NCI-H2029 treated with DMSO at 0.1 percent for 48 hours (cell line): ENCODE measurements at regions not wholly inside any gene's neighbourhood (a gene's known extent, or its start where the extent isn't known, plus 50 kb on each side); places are given as distances from the start of the nearest gene placed in this dataset.

Experiments
- DNase-seq: peaks from one replicate; lab custom pipeline; 2025; lab: John Stamatoyannopoulos, UW

DNA sequence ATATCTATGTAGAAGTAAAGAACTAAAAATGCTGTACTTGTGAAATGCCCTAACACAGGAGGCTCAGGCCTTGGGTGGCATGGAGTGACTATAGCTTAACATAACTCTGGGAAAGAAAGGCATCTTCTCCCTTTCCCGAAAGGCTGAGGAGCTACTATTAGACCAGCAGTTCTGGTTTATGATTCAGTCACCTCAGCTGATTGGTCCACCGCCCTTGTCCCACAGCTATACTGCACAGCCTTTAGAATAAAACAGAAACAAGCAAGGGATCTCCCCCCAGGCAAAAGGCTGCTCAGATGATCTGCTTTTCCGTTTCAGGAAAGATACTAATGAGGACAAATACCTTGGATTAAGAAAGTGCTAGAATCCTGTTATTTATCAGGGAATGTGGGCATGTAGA, 171.3 kb downstream of the SNCA start:
- no peak for DNase-seq

DNA sequence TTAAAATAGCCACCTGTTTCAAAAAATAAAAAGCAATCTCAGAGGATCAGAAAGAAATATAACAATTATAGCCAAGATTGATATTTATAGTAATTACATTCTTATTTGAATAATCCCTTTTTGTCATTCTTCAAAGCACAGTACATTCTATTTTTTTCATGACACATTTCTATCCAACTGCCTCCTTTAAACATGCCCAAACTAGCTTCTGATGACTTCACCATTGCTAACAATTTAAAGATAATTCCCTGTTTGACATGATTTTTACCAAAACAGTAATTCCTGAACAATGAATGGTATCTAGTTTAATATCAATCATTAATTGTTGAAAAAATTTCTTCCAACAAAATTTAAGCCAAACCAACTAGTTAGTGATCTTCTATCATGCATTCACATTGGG, 172.4 kb downstream of the SNCA start:
- DNase-seq, result no peak

DNA sequence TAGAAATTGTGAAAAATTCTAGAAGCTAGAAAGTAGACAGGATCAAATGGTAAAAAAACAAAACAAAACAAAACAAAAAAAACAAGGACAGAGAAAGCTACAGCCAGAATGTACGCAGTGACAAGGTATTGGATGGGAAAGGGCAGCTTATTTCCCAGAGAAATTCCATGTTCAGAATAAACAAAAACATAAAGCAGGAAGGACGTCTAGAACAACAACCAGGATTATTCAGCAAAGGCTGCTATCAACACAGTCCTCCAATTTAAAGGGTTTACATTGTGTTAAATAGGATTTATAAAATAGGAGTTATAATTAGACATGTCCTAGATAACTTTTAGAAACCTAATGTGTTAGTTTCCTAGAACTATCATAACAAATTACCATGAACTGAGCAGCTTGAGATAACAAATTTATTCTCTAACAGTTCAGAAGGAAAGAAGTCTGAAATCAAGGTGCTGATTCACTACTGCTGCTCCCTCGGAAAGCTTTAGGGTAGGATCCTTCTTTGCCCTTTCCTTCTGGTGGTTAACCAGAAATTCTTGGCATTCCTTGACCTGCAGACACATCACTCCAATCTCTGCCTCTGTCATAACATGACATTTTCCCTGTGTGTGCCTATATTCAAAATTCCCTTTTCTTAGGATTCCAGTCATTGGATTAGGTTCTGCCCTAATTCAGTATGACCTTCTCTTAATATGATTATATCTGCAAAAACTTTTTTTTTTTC, 175.6 kb downstream of the SNCA start:
- DNase-seq, result no peak

DNA sequence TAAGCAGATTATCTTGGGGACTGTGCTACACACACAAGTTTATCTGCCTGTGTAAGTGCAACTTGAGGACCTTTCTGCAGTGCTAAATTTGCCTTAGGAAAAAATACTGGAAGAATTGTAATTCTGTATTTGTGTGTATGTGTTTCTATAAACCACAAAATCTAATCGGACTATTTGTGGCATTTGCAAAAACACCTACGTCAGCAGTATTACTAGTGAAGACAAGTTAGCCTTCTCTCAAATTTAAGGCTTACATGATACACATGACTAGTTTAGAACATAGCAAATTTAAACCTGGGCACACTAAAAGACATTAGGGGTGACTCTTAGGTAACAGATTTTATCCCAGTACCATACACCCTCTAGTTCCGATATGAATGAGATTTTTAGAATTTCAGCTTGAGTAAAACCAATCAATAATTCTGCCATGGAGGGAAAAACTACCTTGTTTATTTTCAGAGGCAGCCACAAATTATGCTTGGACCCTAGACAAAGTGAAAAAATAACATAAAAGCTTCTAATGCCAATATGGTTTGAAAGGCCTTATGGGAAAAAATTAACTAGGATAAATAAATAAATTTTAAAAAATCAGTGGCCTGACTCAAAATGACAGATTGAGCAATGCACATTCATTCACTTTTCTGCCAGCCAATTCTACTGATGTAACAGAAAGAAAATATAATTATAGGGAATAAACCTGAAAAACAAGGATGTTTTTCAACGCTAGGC, 176.4 kb downstream of the SNCA start:
- no peak for DNase-seq

DNA sequence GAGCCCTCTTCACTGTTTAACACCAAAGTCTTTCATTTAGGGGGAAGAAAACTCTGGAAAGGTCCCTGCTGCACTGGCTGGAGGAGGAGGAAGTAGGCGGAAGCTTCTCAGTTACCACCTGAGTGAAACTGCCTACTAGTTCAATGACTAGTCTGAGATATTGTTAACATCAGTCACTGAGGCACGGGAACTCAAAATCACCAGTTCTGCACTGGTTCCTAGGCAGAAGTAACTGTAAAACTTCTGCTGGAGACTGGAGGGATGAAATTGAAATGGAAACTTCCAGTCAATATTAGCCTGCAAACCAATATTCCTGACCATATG, 178.3 kb downstream of the SNCA start:
- DNase-seq, result no peak

- no peak for DNase-seq
These were observed 178.8 kb downstream of the SNCA start for GRCh38 chr4:89657931-89658700.

DNA sequence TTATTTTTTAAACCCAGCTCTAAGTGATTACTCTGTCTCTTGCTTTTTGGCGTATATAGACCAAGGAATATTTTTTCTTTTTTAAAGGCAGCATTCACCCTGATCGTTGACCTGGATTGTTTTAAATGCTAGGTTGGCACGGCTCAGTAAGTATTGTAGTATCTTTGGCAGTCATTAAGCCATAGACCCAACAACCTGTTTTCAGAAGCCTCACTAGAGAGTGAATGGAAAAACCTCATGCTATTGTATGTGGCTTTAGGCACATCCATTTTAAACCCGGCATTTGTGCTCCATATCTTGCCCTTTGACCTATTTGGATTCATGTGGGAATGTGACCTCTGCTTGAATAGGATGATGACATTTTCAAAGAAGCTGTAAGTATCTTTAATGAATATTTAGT, 183.9 kb downstream of the SNCA start:
- DNase-seq, result peak; percentile 54

GRCh38 chr4:89645482-89645881, 191.5 kb downstream of the SNCA start:
- no peak for DNase-seq

- no peak for DNase-seq
These were observed 195.6 kb downstream of the SNCA start for GRCh38 chr4:89641367-89641687.

DNA sequence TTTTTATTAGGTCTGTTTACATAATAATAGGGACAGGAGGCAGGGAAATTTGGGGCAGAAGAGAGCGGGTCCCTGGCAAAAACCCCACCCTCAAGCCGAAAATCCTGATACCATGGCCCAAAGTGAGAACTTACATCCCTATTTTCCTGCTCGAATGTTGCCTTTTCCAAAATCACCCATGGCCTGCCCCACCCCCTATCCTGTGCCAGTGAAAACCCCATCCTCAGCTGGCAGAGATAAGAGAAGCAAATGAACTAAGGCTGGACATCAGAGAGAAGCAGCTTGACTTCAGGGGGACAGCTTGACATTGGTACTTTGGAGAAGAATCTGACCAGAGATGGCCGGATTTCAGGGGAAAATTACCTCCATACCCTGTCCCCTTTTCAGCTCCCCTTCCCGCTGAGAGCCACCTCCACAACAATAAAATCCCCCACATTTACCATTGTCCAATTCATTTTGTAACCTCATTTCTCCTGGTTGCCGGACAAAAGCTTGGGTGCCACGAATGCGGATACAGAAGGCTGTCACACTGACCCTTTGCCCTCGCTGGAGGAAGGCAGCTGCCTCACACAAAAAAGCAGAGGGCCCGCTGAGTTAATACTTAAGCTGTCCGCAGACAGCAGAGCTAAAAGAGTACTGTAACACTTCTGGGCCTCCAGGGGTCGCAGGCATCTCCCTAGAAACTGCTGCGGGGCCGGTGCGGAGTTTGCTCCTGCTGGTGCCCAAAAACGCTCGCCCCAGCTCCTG, 196.2 kb downstream of the SNCA start:
- DNase-seq, result no peak

- no peak for DNase-seq
These were observed 197.6 kb downstream of the SNCA start for GRCh38 chr4:89639395-89639794.

DNA sequence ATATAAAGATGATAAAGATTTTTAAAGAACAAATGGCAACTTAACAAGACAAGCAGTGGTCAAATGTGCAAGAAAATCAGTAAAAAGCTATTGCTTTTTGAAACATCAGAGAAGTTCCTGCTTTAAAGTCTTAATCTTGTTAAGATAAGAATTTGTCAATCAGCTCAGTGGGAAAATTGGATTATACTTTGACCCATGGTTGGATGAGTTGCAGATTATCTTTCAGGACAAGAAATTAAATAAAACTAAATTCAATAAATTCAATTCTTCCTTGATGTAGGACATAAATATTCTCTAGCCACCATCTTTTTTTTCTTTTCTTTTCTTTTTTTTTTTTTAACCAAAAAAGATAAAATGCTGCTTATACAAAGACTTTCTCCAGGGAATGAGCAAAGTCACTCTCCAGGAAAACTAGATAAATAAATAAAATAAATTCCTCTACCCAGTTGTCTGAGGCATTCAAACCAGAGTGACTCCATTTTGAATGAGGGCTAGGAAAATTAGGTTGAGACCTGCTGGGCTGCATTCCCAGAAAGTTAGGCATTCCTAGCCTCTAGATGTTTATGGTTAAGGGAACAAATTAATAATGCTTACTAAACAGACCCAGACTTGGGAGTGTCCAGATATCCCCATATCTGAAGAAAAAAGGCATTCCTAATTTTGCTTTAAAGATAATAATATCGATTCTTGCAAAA, 211.2 kb downstream of the SNCA start:
- DNase-seq, result no peak

DNA sequence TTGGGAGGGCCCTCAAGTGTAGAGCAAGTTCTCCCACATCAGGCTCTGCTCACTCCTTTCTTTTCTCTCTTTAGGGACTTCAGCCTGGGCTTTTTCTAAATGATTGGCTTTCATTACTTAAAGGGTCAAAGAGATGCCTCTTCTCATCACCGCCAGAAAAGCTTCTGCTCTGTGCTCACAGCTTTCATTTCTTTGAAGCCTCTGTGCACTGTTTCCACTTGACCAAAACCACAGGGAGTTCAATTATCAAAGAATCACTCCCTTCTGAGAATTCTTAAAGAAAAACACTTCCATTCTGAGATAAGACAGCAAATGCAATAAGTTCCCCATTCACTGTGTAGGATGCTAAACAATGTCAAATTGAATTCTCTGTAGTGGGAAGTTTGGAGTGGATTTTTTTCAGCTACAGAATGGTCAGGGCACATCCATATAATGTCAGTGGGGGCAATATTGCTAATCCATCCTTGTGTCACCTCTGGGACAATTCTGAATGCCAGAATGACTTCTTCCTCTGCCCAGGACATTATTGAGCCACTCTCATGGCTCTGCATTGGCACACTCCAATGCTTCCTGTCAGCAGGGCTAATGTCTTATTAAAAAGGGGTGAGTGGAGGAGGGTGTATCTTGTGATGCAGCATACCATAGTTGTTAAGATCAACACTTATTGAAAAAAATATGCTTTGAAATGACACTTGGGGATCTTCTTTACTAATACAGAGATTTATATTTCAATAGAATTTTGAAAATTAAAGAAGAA, 217.6 kb downstream of the SNCA start:
- DNase-seq, result no peak

DNA sequence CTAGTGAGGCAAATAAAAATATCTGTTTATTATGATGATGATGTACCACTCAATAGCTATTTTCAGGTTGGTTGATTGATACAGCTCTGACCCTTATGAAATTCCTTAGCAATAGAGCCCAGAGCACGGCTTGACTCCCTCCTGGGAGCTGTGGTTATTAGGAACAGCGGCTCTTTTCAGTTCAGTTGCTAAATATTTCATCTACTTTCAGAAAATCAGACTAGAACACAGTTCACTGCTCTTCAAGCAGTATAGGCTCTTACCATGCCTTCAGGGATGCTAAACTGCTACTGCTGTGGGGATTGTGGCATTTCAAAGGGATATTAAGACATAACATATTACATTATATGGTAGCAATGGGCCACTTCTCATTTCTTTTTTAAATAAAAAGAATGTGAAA, 218.8 kb downstream of the SNCA start:
- no peak for DNase-seq

- no peak for DNase-seq
These were observed 219.6 kb downstream of the SNCA start for GRCh38 chr4:89617317-89617716.

DNA sequence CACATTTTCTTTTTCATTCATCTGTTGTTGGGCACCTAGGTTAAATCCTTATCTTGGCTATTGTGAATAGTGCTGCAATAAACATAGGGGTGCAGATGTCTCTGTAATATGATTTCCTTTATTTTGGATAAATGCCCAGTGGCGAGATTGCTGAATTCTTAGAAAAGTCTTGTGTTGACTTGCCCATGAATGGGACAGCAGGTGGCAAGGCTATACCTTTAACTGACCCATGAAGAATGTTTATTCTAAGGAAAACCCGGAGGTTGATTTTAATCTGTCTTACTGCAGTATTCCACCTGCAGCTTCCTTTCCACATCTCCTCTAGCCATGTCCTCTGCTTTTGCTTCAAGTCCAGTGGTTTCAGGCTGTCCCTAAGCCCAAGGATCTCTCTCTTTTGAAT, 220.6 kb downstream of the SNCA start:
- DNase-seq, result no peak

GRCh38 chr4:89615051-89615450, 221.9 kb downstream of the SNCA start:
- DNase-seq, result no peak

GRCh38 chr4:89614155-89614554, 222.8 kb downstream of the SNCA start:
- no peak for DNase-seq

- no peak for DNase-seq
These were observed 226.7 kb downstream of the SNCA start for GRCh38 chr4:89610236-89610635.

DNA sequence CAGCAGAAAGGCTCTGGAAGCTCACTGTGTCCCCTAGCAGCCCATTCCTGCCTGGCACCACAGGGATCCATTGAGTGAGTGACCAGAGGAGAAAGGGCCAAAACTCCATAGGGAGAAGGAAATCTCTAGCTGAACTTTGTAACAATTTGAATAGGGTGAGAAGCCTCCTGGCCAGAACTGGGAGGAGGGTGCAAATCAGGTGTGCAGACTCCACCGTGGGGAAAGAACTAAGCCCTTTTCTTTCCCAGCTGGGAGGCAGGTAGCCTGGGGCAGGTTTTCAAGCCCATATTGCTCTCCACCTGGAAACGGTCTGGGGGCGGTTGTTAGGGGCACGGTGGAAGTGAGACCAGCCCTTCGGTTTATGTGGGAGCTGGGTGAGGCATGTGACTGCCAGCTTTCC, 227.2 kb downstream of the SNCA start:
- DNase-seq, result no peak

GRCh38 chr4:89604951-89605350, 232.0 kb downstream of the SNCA start:
- no peak for DNase-seq
